ENCODE measurements at regions not wholly inside any gene's neighbourhood (a gene's known extent, or its start where the extent isn't known, plus 50 kb on each side); places are given as distances from the start of the nearest gene placed in this dataset.
"Not testable (repeated sequence)": the region's sequence is repeated elsewhere in the genome, so short reads cannot be mapped to it uniquely, and the experiment has no call there.

- no peak for DNase-seq (ENCODE audit: low spot score)
Observed at GRCh38 chr9:79387101-79387835, 184.5 kb upstream of the TLE4 start.

GRCh38 chr9:79390077-79390698 lies 181.6 kb upstream of the TLE4 start:
- no peak for DNase-seq (ENCODE audit: low spot score)

- DNase-seq (ENCODE audit: low spot score), result no peak
Observed at GRCh38 chr9:79390781-79391770, 180.7 kb upstream of the TLE4 start.

- no peak for DNase-seq (ENCODE audit: low spot score)
Observed at GRCh38 chr9:79395228-79395627, 176.5 kb upstream of the TLE4 start.

GRCh38 chr9:79395755-79396154 lies 176.0 kb upstream of the TLE4 start:
- no peak for DNase-seq (ENCODE audit: low spot score)

GRCh38 chr9:79396168-79396567 lies 175.6 kb upstream of the TLE4 start:
- DNase-seq (ENCODE audit: low spot score), result no peak

GRCh38 chr9:79403495-79403894 lies 168.3 kb upstream of the TLE4 start:
- no peak for DNase-seq (ENCODE audit: low spot score)

GRCh38 chr9:79408200-79408599 lies 163.6 kb upstream of the TLE4 start:
- no peak for DNase-seq (ENCODE audit: low spot score)

GRCh38 chr9:79408617-79409016 lies 163.1 kb upstream of the TLE4 start:
- no peak for DNase-seq (ENCODE audit: low spot score)

- no peak for DNase-seq (ENCODE audit: low spot score)
Observed at GRCh38 chr9:79409182-79409823, 162.5 kb upstream of the TLE4 start.

GRCh38 chr9:79425840-79426239 lies 145.9 kb upstream of the TLE4 start:
- DNase-seq (ENCODE audit: low spot score), result no peak

- no peak for DNase-seq (ENCODE audit: low spot score)
Observed at GRCh38 chr9:79428422-79428821, 143.3 kb upstream of the TLE4 start.

- no peak for DNase-seq (ENCODE audit: low spot score)
Observed at GRCh38 chr9:79430619-79431018, 141.1 kb upstream of the TLE4 start.

- no peak for DNase-seq (ENCODE audit: low spot score)
Observed at GRCh38 chr9:79431019-79431679, 140.6 kb upstream of the TLE4 start.

- no peak for DNase-seq (ENCODE audit: low spot score)
Observed at GRCh38 chr9:79432485-79432884, 139.3 kb upstream of the TLE4 start.

- no peak for DNase-seq (ENCODE audit: low spot score)
Observed at GRCh38 chr9:79433703-79434102, 138.1 kb upstream of the TLE4 start.

GRCh38 chr9:79439221-79439620 lies 132.5 kb upstream of the TLE4 start:
- not testable (repeated sequence) for DNase-seq (ENCODE audit: low spot score)

- no peak for DNase-seq (ENCODE audit: low spot score)
Observed at GRCh38 chr9:79446523-79447307, 125.0 kb upstream of the TLE4 start.

GRCh38 chr9:79447308-79447605 lies 124.5 kb upstream of the TLE4 start:
- DNase-seq (ENCODE audit: low spot score), result no peak

GRCh38 chr9:79447762-79448161 lies 124.0 kb upstream of the TLE4 start:
- DNase-seq (ENCODE audit: low spot score), result no peak

GRCh38 chr9:79452265-79452664 lies 119.5 kb upstream of the TLE4 start:
- DNase-seq (ENCODE audit: low spot score), result no peak
